ENCODE measurements at regions not wholly inside any gene's neighbourhood (a gene's known extent, or its start where the extent isn't known, plus 50 kb on each side); places are given as distances from the start of the nearest gene placed in this dataset.

- TF ChIP-seq, protein P1, sequence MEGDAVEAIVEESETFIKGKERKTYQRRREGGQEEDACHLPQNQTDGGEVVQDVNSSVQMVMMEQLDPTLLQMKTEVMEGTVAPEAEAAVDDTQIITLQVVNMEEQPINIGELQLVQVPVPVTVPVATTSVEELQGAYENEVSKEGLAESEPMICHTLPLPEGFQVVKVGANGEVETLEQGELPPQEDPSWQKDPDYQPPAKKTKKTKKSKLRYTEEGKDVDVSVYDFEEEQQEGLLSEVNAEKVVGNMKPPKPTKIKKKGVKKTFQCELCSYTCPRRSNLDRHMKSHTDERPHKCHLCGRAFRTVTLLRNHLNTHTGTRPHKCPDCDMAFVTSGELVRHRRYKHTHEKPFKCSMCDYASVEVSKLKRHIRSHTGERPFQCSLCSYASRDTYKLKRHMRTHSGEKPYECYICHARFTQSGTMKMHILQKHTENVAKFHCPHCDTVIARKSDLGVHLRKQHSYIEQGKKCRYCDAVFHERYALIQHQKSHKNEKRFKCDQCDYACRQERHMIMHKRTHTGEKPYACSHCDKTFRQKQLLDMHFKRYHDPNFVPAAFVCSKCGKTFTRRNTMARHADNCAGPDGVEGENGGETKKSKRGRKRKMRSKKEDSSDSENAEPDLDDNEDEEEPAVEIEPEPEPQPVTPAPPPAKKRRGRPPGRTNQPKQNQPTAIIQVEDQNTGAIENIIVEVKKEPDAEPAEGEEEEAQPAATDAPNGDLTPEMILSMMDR (IDR thresholded peaks at IDR 0.05): no peak
- TF ChIP-seq POLR2A (IDR thresholded peaks at IDR 0.05) (no peak), POLR2AphosphoS5 (IDR thresholded peaks at IDR 0.05) (no peak), EP300 (IDR thresholded peaks at IDR 0.05) (no peak)
These were observed 415.1 kb upstream of the LRRTM1 start for GRCh38 chr2:80719607-80720006.
